ENCODE measurements at regions not wholly inside any gene's neighbourhood (a gene's known extent, or its start where the extent isn't known, plus 50 kb on each side); places are given as distances from the start of the nearest gene placed in this dataset.

DNA sequence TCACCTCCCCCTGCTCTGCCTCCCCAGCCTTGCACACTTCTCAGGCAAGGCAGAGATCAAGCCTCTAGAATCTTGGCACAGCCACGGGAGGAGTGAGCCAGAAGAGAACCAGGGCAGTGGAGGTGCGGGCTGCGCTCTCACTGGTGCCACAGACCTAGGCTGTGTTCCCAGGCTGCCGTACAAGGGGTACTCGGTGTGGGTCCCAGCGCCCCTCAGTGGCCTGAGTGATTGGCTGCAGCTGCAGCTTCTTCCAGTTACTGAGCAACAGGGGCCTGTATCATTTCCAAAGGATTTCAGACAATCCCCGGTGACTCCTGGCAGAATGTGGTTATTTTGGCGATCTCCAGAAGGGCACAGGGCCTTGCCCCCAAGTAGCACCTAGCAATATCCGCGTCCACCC lies 1852.1 kb downstream of the TP53TG3F start:
- no peak overlapping the region for H3K9ac ChIP-seq (ENCODE audit: insufficient read depth in 1 of 2, low read depth in 2 of 2, low read length in 2 of 2)
- H3K27ac ChIP-seq (ENCODE audit: extremely low read depth, low read depth, low read length), result no peak overlapping the region
- no peak for TF ChIP-seq C11orf30 (IDR thresholded peaks at IDR 0.05; ENCODE audit: low read depth)
- no peak for TF ChIP-seq ZBED1 (IDR thresholded peaks at IDR 0.05)
- TF ChIP-seq FOS (IDR thresholded peaks at IDR 0.05; ENCODE audit: extremely low read depth, insufficient read length), result no peak
- TF ChIP-seq, protein P1, sequence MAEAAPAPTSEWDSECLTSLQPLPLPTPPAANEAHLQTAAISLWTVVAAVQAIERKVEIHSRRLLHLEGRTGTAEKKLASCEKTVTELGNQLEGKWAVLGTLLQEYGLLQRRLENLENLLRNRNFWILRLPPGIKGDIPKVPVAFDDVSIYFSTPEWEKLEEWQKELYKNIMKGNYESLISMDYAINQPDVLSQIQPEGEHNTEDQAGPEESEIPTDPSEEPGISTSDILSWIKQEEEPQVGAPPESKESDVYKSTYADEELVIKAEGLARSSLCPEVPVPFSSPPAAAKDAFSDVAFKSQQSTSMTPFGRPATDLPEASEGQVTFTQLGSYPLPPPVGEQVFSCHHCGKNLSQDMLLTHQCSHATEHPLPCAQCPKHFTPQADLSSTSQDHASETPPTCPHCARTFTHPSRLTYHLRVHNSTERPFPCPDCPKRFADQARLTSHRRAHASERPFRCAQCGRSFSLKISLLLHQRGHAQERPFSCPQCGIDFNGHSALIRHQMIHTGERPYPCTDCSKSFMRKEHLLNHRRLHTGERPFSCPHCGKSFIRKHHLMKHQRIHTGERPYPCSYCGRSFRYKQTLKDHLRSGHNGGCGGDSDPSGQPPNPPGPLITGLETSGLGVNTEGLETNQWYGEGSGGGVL (CRISPR knock-in tag; IDR thresholded peaks at IDR 0.05), result no peak
- no peak for TF ChIP-seq ZNF668 (CRISPR knock-in tag; IDR thresholded peaks at IDR 0.05)
- no peak for TF ChIP-seq KLF16 (IDR thresholded peaks at IDR 0.05)
- no peak for TF ChIP-seq TRIM24 (IDR thresholded peaks at IDR 0.05)
- no peak for TF ChIP-seq POLR3G (IDR thresholded peaks at IDR 0.05; ENCODE audit: extremely low read depth, insufficient read length, insufficient replicate concordance)
- no peak for TF ChIP-seq ATF1 (CRISPR knock-in tag; IDR thresholded peaks at IDR 0.05)
- no peak for TF ChIP-seq ATF1 (tag; IDR thresholded peaks at IDR 0.05)
- H3K9me3 ChIP-seq (replicated peaks; ENCODE audit: control insufficient read depth, insufficient read depth, low read depth, low read length), result no peaks in the 10 kb centered on the region; the same call in 1 of the 2 replicates
- DNase-seq (ENCODE audit: extremely low read depth in 1 of 4, low spot score in 3 of 4) (no peak), FAIRE-seq (no peak), ATAC-seq (no peak)
- no peak overlapping the region for H3K4me2 ChIP-seq (ENCODE audit: insufficient read depth, low read length)
- no TSS peak for BruUV-seq (replicated peaks)
- H3K27me3 ChIP-seq (ENCODE audit: control insufficient read depth in 2 of 2, insufficient read depth in 2 of 2, low read length in 2 of 2), result no peaks in the 10 kb centered on the region
- intact Hi-C loops (cut with micrococcal nuclease) (no loop called here), in situ Hi-C loops (cut with MboI) (no loop called here)
- no peaks in the 10 kb centered on the region for H3K79me2 ChIP-seq (ENCODE audit: control insufficient read depth, insufficient read depth, low read length)
- H4K20me1 ChIP-seq (replicated peaks; ENCODE audit: control insufficient read depth, insufficient read depth, low read length), result no peaks in the 10 kb centered on the region
- H3K9me1 ChIP-seq (ENCODE audit: control insufficient read depth, insufficient read depth, low read length), result no peaks in the 10 kb centered on the region
- H3K36me3 ChIP-seq (ENCODE audit: control insufficient read depth, insufficient read depth, low read length), result no peaks in the 10 kb centered on the region
- no peaks in the 10 kb centered on the region for H3K4me1 ChIP-seq (replicated peaks in 1 of 2; ENCODE audit: control insufficient read depth in 2 of 2, insufficient read depth in 2 of 2, low read length in 2 of 2)
- no peak overlapping the region for H3K4me3 ChIP-seq
- no peak overlapping the region for H2AFZ ChIP-seq (ENCODE audit: low read depth, low read length)
- CTCF ChIA-PET (ENCODE audit: low intra/inter-chr PET ratio), result no interaction called here
- POLR2A ChIA-PET, result no interaction called here
- WGBS (ENCODE audit: insufficient coverage, low coverage, missing lambda C conversion rate), result 2% methylated on average over 10 of the region's 10 CpGs

Data from K562 (cell line).